ENCODE measurements at regions not wholly inside any gene's neighbourhood (a gene's known extent, or its start where the extent isn't known, plus 50 kb on each side); places are given as distances from the start of the nearest gene placed in this dataset.

- H3K9ac ChIP-seq (ENCODE audit: low read length), result no peak overlapping the region
- no peak overlapping the region for H3K27ac ChIP-seq (ENCODE audit: low read depth, low read length)
- H3K9me3 ChIP-seq (ENCODE audit: control insufficient read depth, insufficient read depth, low read depth, low read length), result 0 out of 2 replicates have a peak, but pooled peaks cover 3% of the 10 kb centered on the region
- no peaks in the 10 kb centered on the region for H3K27me3 ChIP-seq (ENCODE audit: control insufficient read depth, insufficient read depth, low read length)
- H3K36me3 ChIP-seq (ENCODE audit: control insufficient read depth, insufficient read depth, low read length), result no peaks in the 10 kb centered on the region
- no peaks in the 10 kb centered on the region for H3K4me1 ChIP-seq (ENCODE audit: control insufficient read depth, insufficient read depth, low read length)
- H3K4me3 ChIP-seq (ENCODE audit: low read depth, low read length), result no peak overlapping the region
These were observed 224.6 kb upstream of the FOXN3 start for GRCh38 chr14:89641495-89642175.

GRCh38 chr14:89640141-89640540, 223.1 kb upstream of the FOXN3 start:
- H3K27me3 ChIP-seq (ENCODE audit: control insufficient read depth, insufficient read depth, low read length), result no peaks in the 10 kb centered on the region
- H3K36me3 ChIP-seq (ENCODE audit: control insufficient read depth, insufficient read depth, low read length), result no peaks in the 10 kb centered on the region
- H3K9ac ChIP-seq (ENCODE audit: low read length), result no peak overlapping the region
- no peak overlapping the region for H3K4me3 ChIP-seq (ENCODE audit: low read depth, low read length)
- H3K4me1 ChIP-seq (ENCODE audit: control insufficient read depth, insufficient read depth, low read length), result no peaks in the 10 kb centered on the region
- 0 out of 2 replicates have a peak, but pooled peaks cover 3% of the 10 kb centered on the region for H3K9me3 ChIP-seq (ENCODE audit: control insufficient read depth, insufficient read depth, low read depth, low read length)
- H3K27ac ChIP-seq (ENCODE audit: low read depth, low read length), result no peak overlapping the region

DNA sequence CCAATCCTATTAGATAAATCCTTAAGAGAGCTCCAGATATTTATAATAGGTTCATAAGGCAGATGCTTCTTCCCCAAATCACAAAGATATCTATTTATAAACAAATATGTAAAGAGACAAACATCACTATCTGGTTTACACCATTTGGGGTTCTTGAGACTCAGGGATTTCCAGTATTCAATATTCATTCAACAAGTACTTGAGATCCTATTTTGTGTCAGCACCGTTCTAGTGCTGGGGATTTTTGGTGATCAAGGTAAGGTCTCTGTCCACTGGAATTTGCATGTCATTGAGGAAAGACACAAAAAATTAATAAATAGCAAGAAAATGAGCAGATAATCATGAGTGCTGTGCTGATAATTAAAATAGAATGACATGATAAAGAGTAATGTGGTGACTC, 222.7 kb upstream of the FOXN3 start:
- Histone ChIP-seq H3K27me3 (ENCODE audit: control insufficient read depth, insufficient read depth, low read length) (no peaks in the 10 kb centered on the region), H3K36me3 (ENCODE audit: control insufficient read depth, insufficient read depth, low read length) (no peaks in the 10 kb centered on the region), H3K4me3 (ENCODE audit: low read depth, low read length) (no peak overlapping the region), H3K9me3 (ENCODE audit: control insufficient read depth, insufficient read depth, low read depth, low read length) (0 out of 2 replicates have a peak, but pooled peaks cover 3% of the 10 kb centered on the region), H3K27ac (ENCODE audit: low read depth, low read length) (no peak overlapping the region), H3K9ac (ENCODE audit: low read length) (no peak overlapping the region), H3K4me1 (ENCODE audit: control insufficient read depth, insufficient read depth, low read length) (no peaks in the 10 kb centered on the region)

- H3K4me1 ChIP-seq (ENCODE audit: control insufficient read depth, insufficient read depth, low read length), result no peaks in the 10 kb centered on the region
- H3K9ac ChIP-seq (ENCODE audit: low read length), result no peak overlapping the region
- 0 out of 2 replicates have a peak, but pooled peaks cover 3% of the 10 kb centered on the region for H3K9me3 ChIP-seq (ENCODE audit: control insufficient read depth, insufficient read depth, low read depth, low read length)
- no peak overlapping the region for H3K27ac ChIP-seq (ENCODE audit: low read depth, low read length)
- no peaks in the 10 kb centered on the region for H3K27me3 ChIP-seq (ENCODE audit: control insufficient read depth, insufficient read depth, low read length)
- H3K36me3 ChIP-seq (ENCODE audit: control insufficient read depth, insufficient read depth, low read length), result no peaks in the 10 kb centered on the region
- H3K4me3 ChIP-seq (ENCODE audit: low read depth, low read length), result no peak overlapping the region
These were observed 221.9 kb upstream of the FOXN3 start for GRCh38 chr14:89638891-89639290.

DNA sequence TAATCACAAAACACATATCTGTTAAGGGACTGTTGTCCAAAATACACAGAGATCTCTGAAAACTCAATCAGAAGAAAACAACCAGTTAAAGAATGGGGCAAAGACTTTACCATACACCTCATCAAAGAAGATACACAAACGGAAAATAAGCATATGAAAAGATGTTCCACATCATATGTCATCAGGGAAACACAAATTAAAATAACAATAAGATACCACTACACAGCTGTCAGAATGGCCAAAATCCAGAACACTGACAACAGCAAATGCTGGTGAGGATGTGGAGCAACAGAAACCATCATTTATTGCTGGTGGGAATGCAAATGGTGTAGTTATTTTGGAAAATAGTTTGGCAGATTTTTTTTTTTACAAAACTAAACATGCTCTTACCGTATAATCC, 220.5 kb upstream of the FOXN3 start:
- H3K9ac ChIP-seq (ENCODE audit: low read length), result no peak overlapping the region
- H3K27ac ChIP-seq (ENCODE audit: low read depth, low read length), result no peak overlapping the region
- 0 out of 2 replicates have a peak, but pooled peaks cover 3% of the 10 kb centered on the region for H3K9me3 ChIP-seq (ENCODE audit: control insufficient read depth, insufficient read depth, low read depth, low read length)
- no peaks in the 10 kb centered on the region for H3K4me1 ChIP-seq (ENCODE audit: control insufficient read depth, insufficient read depth, low read length)
- H3K27me3 ChIP-seq (ENCODE audit: control insufficient read depth, insufficient read depth, low read length), result no peaks in the 10 kb centered on the region
- no peak overlapping the region for H3K4me3 ChIP-seq (ENCODE audit: low read depth, low read length)
- no peaks in the 10 kb centered on the region for H3K36me3 ChIP-seq (ENCODE audit: control insufficient read depth, insufficient read depth, low read length)

- H3K27ac ChIP-seq (ENCODE audit: low read depth, low read length), result no peak overlapping the region
- H3K9ac ChIP-seq (ENCODE audit: low read length), result no peak overlapping the region
These were observed 218.6 kb upstream of the FOXN3 start for GRCh38 chr14:89635615-89636014.

DNA sequence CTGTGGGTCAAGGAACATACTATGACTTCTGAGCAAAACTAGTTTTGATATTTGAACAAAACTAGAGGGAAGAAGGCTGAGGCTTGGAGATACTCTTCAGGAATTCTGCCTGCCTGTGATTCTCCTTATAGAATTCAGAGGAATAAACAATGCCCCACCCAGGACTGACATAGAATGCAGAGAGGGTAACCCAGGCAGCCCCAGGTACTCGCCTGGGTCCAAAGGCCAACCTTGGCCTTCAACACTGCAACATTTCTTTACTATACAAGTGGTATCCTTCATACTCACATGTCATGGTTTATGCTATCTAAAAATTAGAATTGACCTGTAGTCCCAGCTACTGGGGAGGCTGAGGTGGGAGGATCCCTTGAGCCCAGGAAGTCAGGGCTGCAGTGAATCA, 217.0 kb upstream of the FOXN3 start:
- Histone ChIP-seq H3K9me3 (ENCODE audit: control insufficient read depth, insufficient read depth, low read depth, low read length) (no peaks in the 10 kb centered on the region), H3K4me1 (ENCODE audit: control insufficient read depth, insufficient read depth, low read length) (peaks cover 20% of the 10 kb centered on the region), H3K4me3 (ENCODE audit: low read depth, low read length) (no peak overlapping the region), H3K9ac (ENCODE audit: low read length) (no peak overlapping the region), H3K27ac (ENCODE audit: low read depth, low read length) (no peak overlapping the region), H3K36me3 (ENCODE audit: control insufficient read depth, insufficient read depth, low read length) (no peaks in the 10 kb centered on the region), H3K27me3 (ENCODE audit: control insufficient read depth, insufficient read depth, low read length) (no peaks in the 10 kb centered on the region)

More at GRCh38 chr14:89635615-89636014, 218.6 kb upstream of the FOXN3 start:
- no peak overlapping the region for H3K4me3 ChIP-seq (ENCODE audit: low read depth, low read length)
- H3K36me3 ChIP-seq (ENCODE audit: control insufficient read depth, insufficient read depth, low read length), result no peaks in the 10 kb centered on the region
- H3K9me3 ChIP-seq (ENCODE audit: control insufficient read depth, insufficient read depth, low read depth, low read length), result 0 out of 2 replicates have a peak, but pooled peaks cover 3% of the 10 kb centered on the region
- peaks cover 6% of the 10 kb centered on the region for H3K4me1 ChIP-seq (ENCODE audit: control insufficient read depth, insufficient read depth, low read length)
- no peaks in the 10 kb centered on the region for H3K27me3 ChIP-seq (ENCODE audit: control insufficient read depth, insufficient read depth, low read length)

DNA sequence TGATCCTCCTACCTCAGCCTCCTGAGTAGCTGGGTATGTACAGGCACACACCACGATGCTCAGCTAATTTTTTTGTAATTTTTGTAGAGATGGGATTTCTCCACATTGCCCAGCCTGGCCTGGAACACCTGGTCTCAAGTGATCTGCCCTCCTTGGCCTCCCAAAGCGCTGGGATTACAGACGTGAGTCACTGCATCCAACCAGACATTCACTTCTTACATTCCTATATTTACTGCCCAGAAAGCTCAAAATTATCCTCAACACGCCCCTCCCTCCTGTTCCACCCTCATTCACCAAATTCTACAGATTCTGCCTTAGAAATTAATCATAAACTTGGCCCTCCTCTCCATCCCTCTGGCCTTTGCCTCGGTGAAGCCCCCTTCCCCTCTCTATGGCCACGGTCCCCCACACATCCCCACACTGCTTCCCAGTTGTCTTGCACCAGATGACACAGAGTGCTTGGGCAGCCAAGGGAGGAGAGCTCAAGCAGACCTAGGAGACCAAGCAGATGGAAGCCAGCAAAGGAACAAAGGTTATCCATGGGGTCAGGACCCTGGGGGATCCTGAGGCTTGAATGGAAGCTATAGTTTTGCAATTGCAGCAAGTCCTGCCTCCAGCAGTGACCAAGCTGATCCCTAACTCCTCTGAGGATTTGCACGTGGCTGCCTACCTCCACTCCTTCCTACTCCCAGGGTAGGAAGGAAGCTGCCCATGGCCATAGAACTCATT, 213.2 kb upstream of the FOXN3 start:
- peaks cover 20% of the 10 kb centered on the region for H3K4me1 ChIP-seq (ENCODE audit: control insufficient read depth, insufficient read depth, low read length)
- H3K4me3 ChIP-seq (ENCODE audit: low read depth, low read length), result no peak overlapping the region
- no peaks in the 10 kb centered on the region for H3K9me3 ChIP-seq (ENCODE audit: control insufficient read depth, insufficient read depth, low read depth, low read length)
- H3K36me3 ChIP-seq (ENCODE audit: control insufficient read depth, insufficient read depth, low read length), result no peaks in the 10 kb centered on the region
- H3K27me3 ChIP-seq (ENCODE audit: control insufficient read depth, insufficient read depth, low read length), result no peaks in the 10 kb centered on the region
- no peak overlapping the region for H3K27ac ChIP-seq (ENCODE audit: low read depth, low read length)
- no peak overlapping the region for H3K9ac ChIP-seq (ENCODE audit: low read length)

GRCh38 chr14:89629383-89629782, 212.3 kb upstream of the FOXN3 start:
- Histone ChIP-seq H3K9me3 (ENCODE audit: control insufficient read depth, insufficient read depth, low read depth, low read length) (no peaks in the 10 kb centered on the region), H3K4me3 (ENCODE audit: low read depth, low read length) (no peak overlapping the region), H3K9ac (ENCODE audit: low read length) (no peak overlapping the region), H3K36me3 (ENCODE audit: control insufficient read depth, insufficient read depth, low read length) (no peaks in the 10 kb centered on the region), H3K4me1 (ENCODE audit: control insufficient read depth, insufficient read depth, low read length) (peaks cover 20% of the 10 kb centered on the region), H3K27ac (ENCODE audit: low read depth, low read length) (no peak overlapping the region), H3K27me3 (ENCODE audit: control insufficient read depth, insufficient read depth, low read length) (no peaks in the 10 kb centered on the region)

DNA sequence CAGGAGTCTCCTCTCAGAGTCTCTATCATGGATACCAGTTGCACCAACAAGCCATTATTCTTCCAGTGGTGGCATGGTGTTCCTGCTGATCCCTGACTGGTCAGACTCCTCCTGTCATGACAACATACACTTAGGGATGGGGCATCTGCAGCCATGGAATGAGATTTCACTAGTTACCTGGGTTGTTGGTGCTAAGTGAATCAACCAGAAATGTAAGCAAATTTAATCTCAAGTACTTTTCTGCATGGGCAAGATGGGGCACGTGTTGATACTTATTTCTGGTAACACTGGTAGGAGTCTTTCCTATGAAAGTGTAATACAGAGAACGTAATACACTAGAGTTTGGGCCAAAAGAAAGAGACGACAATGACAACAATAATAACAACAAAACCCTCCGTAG, 211.5 kb upstream of the FOXN3 start:
- Histone ChIP-seq H3K27ac (ENCODE audit: low read depth, low read length) (no peak overlapping the region), H3K9ac (ENCODE audit: low read length) (no peak overlapping the region), H3K9me3 (ENCODE audit: control insufficient read depth, insufficient read depth, low read depth, low read length) (no peaks in the 10 kb centered on the region), H3K4me1 (ENCODE audit: control insufficient read depth, insufficient read depth, low read length) (peaks cover 20% of the 10 kb centered on the region), H3K27me3 (ENCODE audit: control insufficient read depth, insufficient read depth, low read length) (no peaks in the 10 kb centered on the region), H3K36me3 (ENCODE audit: control insufficient read depth, insufficient read depth, low read length) (no peaks in the 10 kb centered on the region), H3K4me3 (ENCODE audit: low read depth, low read length) (no peak overlapping the region)

DNA sequence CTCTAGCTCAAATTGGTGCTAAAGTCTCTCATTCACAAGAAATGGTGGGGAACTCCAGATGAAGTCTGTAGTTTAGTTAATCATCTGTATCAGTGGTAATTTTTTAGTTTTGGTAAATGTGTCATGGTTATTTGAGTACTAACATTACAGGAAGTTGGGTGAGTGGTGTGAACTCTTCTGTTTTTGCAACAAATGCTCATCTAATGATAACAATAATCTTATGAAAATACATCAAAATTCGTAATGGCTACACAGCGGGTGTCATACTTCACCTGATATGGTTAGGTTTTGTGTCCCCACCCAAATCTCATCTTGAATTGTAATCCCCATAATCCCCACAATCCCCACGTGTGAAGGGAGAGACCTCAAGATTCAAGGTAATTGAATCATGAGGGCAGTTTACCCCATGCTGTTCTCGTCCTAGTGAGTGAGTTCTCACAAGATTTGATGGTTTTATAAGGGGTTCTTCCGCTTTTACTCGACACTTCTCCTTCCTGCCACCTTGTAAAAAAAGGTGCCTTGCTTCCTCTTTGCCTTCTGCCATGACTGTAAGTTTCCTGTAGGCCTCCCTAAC, 209.3 kb upstream of the FOXN3 start:
- Histone ChIP-seq H3K4me3 (ENCODE audit: low read depth, low read length) (no peak overlapping the region), H3K4me1 (ENCODE audit: control insufficient read depth, insufficient read depth, low read length) (peaks cover 28% of the 10 kb centered on the region), H3K36me3 (ENCODE audit: control insufficient read depth, insufficient read depth, low read length) (no peaks in the 10 kb centered on the region), H3K9ac (ENCODE audit: low read length) (no peak overlapping the region), H3K27ac (ENCODE audit: low read depth, low read length) (no peak overlapping the region), H3K9me3 (ENCODE audit: control insufficient read depth, insufficient read depth, low read depth, low read length) (no peaks in the 10 kb centered on the region), H3K27me3 (ENCODE audit: control insufficient read depth, insufficient read depth, low read length) (no peaks in the 10 kb centered on the region)

Data from HUES6 (cell line).